ENCODE measurements at regions not wholly inside any gene's neighbourhood (a gene's known extent, or its start where the extent isn't known, plus 50 kb on each side); places are given as distances from the start of the nearest gene placed in this dataset.
"Not testable (repeated sequence)": the region's sequence is repeated elsewhere in the genome, so short reads cannot be mapped to it uniquely, and the experiment has no call there.

DNA sequence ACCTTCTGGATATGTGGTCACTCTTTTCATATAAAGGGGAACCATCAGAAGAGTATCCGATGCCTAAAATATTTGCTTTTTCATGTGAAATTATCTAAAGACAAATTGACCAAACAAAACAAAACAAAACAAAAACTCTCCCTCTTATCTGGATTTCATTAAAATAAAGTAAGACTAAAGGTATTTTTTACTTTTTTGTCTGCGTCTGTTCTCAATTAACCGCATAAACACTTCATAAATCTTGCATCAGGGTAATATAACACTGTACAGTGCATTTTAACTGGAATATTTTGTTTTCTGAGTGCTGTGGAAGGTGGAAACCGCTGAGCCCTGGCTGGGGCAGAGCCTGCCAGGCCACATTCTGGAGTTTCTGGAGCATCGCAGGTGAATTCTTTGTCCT, 234.1 kb upstream of the ZFP64 start:
- DNase-seq = no peak

DNA sequence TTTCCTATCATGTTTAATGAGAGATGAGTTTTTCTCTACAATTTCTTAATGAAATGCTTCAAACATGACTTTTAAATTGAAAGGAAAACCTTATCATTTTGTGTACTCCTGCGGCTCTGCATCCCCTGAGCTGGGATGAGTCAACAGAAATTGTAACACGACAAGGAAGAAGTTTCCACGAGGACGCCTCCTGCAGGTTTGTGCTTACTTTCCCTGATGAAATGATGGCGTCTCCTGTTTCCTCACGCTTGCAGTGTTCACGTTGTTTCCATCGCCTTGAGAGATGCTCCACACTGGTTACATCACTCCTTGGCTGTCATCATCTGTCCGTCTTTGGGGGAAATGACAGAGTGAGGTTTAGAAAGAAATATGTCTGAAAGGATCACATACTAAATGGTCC, 233.7 kb upstream of the ZFP64 start:
- peak; percentile 52 for DNase-seq

DNA sequence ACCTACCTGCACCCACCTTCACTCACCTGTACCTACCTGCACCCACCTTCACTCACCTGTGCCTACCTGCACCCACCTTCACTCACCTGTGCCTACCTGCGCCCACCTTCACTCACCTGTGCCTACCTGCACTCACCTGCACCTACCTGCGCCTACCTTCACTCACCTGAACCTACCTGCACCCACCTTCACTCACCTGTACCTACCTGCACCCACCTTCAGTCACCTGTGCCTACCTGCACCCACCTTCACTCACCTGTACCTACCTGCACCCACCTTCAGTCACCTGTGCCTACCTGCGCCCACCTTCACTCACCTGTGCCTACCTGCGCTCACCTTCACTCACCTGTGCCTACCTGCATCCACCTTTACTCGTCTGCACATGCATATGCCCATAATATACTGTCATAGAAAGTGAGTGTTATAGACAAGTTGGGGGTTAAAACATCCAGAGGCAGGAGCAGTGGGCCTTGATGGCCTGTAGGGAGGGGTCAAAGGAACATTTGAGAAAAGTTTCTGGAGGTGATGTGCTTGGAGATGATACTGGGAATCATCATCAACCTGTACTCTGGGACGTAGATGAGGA, 232.9 kb upstream of the ZFP64 start:
- DNase-seq = not testable (repeated sequence)

DNA sequence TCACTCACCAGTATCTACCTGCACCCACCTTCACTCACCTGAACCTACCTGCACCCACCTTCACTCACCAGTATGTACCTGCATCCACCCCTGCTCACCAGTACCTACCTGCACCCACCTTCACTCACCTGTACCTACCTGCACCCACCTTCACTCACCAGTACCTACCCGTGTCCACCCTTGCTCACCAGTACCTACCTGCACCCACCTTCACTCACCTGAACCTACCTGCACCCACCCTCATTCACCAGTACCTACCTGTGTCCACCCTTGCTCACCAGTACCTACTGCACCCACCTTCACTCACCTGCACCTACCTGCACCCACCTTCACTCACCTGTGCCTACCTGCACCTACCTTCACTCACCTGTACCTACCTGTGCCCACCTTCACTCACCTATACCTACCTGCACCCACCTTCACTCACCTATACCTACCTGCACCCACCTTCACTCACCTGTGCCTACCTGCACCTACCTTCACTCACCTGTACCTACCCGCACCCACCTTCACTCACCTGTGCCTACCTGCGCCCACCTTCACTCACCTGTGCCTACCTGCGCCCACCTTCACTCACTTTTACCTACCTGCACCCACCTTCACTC, 232.1 kb upstream of the ZFP64 start:
- DNase-seq = not testable (repeated sequence)

DNA sequence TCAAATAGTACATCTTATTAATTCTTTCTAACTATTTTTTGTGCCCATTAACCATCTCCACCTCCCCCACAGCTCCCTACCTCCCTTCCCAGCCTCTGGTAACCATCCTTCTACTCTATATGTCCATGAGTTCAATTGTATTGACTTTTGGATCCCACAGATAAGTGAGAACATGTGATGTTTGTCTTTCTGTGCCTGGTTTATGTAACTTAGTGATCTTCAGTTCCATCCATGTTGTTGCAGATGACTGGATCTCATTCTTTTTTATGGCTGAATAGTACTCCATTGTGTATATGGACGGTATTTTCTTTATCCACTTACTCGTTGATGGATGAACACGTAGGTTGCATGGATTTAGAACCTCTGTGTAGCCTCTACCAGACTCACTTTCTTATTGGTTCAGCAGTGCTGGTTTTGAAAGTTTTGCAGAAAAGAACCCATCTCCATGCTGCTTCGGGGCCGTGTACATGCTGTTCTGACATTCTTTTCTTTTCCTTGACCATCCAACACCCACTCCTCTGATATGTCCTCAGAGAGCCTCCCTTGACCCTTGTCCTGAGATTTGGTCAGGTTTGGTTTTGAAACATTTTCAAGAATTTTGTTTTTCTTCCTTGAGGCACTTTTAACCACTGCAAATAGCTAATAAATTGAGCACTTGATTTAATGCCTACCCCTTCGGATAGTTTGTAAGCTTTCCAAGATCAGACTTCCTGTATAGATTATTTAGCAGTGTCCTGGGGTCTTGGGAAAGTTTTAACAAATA, 231.2 kb upstream of the ZFP64 start:
- no peak for DNase-seq

DNA sequence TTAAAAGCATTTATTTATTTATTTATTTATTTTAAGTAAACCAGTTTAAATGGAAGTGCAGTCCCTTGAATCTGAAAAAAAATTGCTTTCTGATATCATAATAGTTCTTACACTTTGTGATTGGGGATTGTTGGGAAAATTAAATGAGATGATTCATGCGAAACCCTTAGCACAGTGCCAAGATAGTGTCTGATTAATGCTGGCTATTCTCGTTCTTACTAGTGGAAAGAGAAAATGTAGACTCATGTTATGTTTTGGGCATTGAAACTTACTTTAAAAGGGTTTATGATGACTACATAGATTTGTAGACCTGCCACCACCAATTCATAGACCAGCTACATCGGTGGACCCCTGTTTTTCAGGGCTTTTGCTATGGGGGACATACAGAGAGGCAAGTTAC, 229.2 kb upstream of the ZFP64 start:
- no peak for DNase-seq

DNA sequence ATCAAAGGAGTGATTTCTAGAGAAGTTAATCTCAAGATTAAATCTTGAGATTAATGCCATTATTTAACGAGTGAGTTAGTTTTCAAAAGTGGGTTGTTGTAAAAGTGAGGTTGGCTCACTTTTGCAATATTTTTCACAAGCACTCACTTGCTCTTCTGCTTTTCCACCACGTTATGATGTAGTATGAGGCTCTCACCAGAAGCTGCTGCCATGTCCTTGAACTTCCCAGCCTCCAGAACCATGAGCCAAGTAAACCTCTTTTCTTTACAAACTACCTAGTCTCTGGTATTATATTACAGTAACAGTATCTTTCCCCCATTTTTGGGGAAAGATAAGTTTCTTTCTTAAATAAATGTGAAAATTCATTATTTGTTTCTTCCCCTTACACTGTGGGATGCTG, 227.6 kb upstream of the ZFP64 start:
- no peak for DNase-seq

DNA sequence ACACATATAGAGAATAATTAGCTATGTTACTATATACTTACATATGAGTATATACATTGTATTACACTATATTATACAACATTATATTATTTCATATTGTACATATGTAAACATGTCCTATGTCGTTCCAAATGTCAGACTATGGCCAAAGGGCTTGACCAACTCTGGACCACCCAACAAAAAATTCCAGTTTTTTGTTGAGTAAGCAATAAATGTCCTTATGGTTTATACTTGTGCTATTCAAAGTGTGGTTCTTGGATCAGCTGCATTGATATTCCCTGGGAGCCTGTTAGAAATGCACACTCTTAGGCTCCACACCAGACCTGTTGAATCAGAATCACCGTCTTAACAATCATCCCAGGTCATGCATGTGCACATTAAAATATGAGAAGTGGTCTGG, 225.4 kb upstream of the ZFP64 start:
- DNase-seq = no peak

DNA sequence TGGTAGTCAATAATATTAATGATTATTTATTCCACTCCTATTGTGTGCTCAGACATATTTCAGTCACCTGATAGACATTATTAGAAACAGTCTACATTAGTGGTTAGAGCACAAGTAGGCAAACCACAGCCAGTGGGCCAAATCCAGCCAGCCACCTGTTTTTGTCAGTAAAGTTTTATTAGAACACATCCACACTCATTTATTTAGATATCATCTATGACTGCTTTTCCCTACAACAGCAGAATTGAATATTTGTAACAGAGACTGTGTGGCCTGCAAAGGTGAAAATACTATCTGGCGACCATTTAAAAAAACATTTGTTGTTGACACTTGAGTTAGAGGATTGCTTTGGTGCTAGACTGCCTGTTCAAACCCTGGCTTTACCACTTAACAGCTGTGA, 220.0 kb upstream of the ZFP64 start:
- no peak for DNase-seq

DNA sequence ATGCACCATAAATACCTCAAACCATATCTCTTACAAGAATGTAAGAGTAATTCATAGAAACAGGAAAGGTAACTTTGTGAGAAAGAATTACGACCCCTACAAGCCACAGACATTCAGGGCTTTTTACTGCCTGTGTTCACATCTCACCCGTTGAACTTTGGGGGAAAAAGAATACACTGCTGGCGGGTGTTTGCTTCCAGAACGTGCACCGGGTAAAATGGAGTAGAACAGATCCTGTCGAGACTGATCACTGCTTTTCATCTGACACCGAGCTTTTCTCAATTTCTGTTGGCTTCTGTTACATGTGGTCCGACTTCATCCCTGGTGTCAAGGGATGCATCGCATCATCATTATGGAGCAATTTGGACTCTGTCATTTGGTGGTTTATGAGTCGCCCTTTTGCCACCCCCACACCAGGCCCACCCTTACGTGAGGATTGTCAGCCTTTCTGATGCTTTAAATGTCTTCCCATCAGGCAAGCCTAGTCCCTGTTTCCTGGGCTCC, 219.2 kb upstream of the ZFP64 start:
- no peak for DNase-seq

DNA sequence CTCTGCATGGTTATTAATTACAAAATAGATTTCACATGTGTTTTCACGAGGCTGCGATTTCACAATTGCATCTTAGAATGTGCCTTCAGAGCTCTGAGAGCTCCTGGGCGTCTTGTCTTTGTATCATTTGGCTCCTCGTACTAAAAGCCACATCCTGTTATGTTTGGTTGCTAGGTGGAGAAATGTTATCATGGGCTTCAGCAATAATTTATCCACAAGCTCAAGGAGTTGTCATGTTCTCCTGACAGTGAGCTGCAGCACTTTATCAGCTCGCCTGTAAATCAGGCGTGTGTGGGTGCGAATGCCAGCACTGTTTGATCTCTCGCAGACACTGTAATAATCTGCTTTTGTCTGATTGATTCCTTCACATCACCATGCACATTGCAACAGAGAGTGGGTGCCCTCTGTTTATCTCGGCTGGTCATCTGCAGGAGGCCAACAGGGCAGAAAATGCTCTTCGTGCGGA, 218.6 kb upstream of the ZFP64 start:
- no peak for DNase-seq

DNA sequence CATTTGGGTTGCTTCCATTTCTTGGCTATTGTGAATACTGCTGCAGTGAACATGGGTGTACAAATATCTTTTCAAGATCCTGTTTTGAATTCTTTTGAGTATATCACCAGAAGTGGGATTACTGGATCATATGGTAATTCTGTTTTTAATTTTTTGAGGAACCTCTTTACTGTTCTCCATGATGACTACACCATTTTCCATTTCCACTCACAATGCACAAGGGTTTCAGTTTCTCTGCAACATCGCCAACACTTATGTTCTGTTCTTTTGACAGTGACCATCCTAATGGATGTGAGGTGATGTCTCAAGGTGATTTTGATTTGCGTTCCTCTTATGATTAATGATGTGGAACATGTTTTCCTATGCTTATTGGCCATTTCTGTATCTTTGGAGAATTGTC, 214.4 kb upstream of the ZFP64 start:
- no peak for DNase-seq

DNA sequence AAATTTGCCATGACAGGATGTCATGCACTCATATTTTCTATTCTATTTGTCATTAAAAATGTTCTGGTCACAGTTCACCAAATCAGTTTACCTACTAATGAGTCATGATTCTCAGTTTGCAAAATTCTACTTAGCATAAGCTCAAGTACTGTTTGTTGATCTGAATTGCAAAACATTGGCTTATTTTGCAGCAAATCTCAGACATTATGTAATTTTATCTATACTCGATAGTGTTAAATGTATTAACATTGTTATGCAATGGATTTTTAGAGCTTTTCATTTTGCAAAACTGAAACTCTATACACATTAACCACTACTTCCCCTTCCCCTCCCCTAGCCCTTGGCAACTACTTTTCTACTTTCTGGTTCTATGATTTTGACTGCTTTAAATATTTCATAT, 213.8 kb upstream of the ZFP64 start:
- DNase-seq = no peak

DNA sequence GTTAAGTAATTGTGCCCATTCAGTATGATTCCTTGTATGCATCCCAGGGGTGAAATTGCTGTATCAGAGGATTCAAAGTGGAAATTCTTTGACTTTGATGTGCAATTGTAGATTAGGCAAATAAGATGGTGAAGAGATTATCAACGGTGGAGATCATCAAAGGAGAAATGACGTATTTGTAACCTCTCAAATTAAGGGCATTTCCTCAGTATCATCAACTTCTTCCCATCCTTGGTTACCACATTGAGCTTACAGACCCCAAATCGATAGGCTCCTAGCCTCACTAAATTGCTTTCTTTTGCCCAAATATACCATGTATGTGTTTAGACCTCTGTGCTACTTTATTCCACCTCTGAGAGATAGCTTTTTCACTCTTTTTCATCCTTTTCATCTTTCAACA, 213.1 kb upstream of the ZFP64 start:
- no peak for DNase-seq

DNA sequence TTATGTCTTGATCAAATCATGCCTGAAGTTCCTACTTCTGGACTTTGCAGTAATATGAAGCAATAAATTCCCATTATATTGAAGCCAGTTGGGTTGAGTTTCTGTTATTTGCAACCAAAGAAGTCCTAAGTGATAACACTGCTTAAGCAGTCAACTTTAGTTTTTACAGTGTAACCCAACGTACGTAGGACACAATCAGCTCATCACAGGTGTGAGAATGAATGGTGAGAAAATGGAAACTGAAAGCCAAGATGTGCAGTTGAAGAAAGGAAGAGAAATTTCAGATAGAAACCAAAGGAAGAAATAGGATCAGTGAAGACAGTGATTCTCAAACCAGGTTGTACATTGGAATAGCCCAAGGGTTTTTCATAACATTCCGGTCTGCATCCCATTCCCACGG, 211.4 kb upstream of the ZFP64 start:
- no peak for DNase-seq

DNA sequence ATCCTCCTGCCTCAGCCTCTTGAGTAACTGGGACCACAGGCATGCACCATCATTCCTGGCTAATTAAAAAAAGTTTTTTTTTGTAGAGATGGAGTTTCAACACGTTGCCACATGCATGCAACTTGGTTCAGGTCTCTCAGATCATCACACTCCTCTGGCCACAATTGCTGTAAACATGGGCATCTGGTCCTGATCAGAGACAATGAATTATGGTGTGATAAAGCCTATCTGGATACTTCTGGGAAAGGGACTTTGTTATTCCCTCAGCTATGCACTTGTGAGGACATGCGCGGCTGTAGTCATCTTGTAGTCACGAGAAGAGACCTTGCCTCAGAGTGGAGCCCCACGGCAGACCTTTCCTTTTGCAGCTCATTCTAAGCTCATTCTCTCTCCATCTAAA, 210.9 kb upstream of the ZFP64 start:
- no peak for DNase-seq

DNA sequence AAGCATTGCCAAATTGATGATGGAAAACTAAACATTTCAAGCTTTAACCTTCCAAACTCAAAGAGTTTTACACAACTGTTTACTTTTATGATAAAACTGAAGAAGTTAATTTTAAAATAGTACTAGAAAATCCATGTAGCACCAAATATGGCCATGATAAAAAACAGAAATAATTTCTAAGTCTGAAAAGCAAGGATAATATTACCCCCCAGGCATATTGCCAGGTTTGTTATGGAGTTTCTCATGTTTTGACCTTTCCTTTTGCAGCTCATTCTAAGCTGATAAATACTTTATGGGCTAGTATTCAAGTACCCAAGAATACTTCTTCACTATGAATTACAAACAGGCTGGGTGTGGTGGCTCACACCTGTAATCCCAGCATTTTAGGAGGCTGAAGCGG, 209.9 kb upstream of the ZFP64 start:
- no peak for DNase-seq

DNA sequence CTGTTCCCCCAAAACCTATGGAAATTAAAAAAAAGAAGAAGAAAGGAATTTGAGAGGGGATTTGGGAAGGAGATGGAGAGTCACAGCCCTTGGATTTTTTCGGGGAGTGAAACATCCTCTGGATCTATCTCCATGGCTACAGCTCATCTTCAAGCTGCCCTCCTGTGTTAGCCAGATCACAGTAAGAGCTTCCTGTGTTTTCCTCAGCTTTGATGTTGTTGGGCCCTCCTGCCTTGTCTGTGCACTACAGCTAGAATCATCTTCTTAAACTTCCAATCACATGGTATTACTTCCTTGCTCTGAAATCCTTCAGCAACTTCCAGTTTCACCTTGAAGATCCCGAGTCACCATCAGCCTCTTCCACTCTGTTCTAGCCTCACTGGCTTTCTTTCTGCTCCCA, 207.8 kb upstream of the ZFP64 start:
- no peak for DNase-seq

DNA sequence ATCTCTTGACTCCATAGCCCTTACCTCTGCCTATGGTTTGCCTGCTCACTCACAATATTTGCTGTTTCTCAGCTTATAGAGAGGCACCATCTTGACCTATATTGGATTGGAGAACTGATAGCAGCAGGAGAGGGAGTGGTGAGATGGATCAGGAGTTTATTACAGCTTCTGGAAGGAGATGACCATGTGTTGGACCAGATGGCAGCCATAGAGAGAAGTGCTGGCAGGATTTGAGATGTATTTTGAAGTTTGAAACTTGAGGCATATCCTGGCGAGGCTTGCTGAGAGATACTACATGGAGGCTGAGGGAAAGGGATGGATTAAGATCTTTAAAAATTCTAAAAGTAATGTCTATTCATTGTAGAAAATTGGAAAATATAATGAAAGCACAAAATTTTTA, 198.0 kb upstream of the ZFP64 start:
- no peak for DNase-seq

DNA sequence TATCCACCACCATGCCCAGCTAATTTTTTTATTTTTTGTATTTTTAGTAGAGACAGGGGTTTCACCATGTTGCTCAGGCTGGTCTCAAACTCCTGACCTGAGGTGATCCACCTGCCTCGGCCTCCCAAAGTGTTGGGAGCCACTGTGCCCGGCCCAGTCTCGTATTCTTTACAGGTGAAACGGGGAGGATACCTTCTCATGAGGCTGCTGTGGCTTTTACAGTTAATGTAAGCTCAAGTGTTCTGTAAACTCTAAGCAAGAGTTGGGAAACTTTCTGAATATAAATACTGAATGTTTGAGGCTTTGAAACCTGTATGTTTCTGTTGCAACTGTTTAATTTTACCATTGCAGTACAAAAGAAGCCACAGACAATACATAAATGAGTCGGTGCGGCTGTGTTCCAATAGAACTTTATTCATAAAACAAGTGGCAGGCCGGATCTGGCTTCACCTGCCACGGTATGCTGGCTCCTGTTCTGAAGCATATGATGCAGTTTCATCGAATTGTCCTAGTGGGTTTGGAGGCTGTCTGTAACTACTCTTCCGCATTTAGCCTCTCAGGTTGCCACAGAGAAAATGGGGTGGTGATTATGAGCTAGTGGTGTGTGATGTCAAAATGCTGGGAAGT, 192.5 kb upstream of the ZFP64 start:
- DNase-seq = no peak

DNA sequence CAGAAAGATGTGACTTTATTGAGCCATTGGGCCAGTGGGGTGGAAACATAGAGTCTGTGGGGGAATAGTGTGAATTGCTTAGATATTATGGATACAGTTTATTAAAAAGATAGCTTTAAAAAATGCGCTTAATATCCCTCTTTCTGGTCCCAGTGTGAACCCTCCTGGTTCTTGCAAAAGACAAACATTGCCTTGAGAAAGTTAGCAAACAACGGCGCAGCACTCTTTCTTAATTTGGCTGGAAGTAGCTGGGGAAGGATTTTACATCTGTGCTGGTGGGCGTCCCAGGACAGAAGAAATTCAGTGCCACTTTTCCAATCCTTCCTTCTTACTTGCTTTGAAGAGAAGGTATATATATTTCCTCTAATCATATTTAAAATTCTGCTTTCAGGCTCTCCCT, 191.4 kb upstream of the ZFP64 start:
- DNase-seq = no peak

DNA sequence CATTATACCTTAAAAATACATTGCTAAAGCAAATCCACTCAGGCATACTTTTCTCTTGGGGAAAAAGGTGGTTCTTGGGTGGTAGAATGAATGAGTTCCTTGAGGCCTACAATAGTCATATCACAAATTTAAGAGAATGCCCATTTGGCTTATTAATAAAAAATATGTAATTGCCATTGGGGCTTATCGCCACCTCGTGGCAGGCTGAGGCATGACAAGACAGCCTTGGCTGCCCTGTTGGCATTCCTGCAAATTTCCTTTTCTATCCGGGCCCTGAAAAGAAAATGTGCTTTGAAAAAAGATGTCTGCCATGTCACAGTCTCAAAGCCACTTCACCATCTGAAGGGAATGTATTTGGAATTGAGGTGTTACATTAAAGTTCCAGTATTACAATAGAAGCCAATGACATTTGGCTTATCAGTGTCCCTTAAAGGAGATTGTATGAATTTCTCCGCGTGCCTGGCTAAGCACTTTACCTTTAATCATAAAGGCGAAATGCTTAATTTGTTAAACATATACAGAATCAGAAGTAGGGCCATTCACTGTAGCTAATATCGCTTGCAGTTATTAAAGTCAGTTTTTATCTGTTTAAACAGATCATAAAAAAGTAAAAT, 188.3 kb upstream of the ZFP64 start:
- no peak for DNase-seq

DNA sequence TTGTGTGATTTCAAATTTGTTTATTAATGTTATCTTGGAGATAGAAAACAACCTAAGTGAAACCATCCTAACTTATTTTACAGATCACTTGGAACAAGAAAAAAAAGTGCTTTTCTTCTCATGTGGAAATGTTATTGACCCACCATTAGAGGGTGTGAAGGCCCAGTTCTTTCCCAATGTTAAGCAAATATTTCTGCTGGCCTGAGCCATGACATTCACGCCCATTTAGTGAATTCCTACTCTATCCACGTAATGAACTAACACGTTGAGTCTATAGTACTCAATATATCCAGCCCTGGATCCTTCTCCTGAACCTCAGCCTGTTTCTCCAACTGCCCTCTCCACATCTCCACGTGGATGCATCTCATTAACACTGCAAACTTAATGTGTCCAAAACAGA, 180.6 kb upstream of the ZFP64 start:
- DNase-seq = no peak
